Cardiac septum (tissue), 1 donor: ENCODE measurements at regions not wholly inside any gene's neighbourhood (a gene's known extent, or its start where the extent isn't known, plus 50 kb on each side); places are given as distances from the start of the nearest gene placed in this dataset.
"Not testable (repeated sequence)": the region's sequence is repeated elsewhere in the genome, so short reads cannot be mapped to it uniquely, and the experiment has no call there.

ENCODE experiments used
- DNase-seq: peaks from one replicate; pipeline ENCODE4 v3.0.0-alpha.2; 2020; ENCODE audit warnings: low spot score
- intact Hi-C: fragments of 100-400 bp; cut with DNase I; formaldehyde crosslinking; loops from one replicate; pipeline ENCODE4 v1.14.0; 2022
- donor health status: DM: no; HTN: no; CAD: no.

- DNase-seq, result no peak
- intact Hi-C loops, result no loop called here
Observed at GRCh38 chr3:154720921-154721320, 290.9 kb upstream of the GPR149 start.

- no peak for DNase-seq
- intact Hi-C loops, result no loop called here
Observed at GRCh38 chr3:154718053-154718452, 288.1 kb upstream of the GPR149 start.

- intact Hi-C loops, result no loop called here
- no peak for DNase-seq
Observed at GRCh38 chr3:154716170-154716569, 286.2 kb upstream of the GPR149 start.

GRCh38 chr3:154708554-154708953 lies 278.6 kb upstream of the GPR149 start:
- DNase-seq, result no peak
- intact Hi-C loops, result no loop called here

- no peak for DNase-seq
- intact Hi-C loops, result no loop called here
Observed at GRCh38 chr3:154701055-154701454, 271.1 kb upstream of the GPR149 start.

- DNase-seq, result no peak
- intact Hi-C loops, result no loop called here
Observed at GRCh38 chr3:154690413-154690812, 260.4 kb upstream of the GPR149 start.

- no peak for DNase-seq
- intact Hi-C loops, result no loop called here
Observed at GRCh38 chr3:154684440-154684839, 254.4 kb upstream of the GPR149 start.

GRCh38 chr3:154684021-154684420 lies 254.0 kb upstream of the GPR149 start:
- no peak for DNase-seq
- intact Hi-C loops, result no loop called here

GRCh38 chr3:154678041-154678654 lies 248.2 kb upstream of the GPR149 start:
- DNase-seq, result no peak
- intact Hi-C loops, result no loop called here

- intact Hi-C loops, result no loop called here
Observed at GRCh38 chr3:154668835-154669234, 238.8 kb upstream of the GPR149 start.

GRCh38 chr3:154668187-154668586 lies 238.2 kb upstream of the GPR149 start:
- intact Hi-C loops, result no loop called here
- no peak for DNase-seq

More at GRCh38 chr3:154668835-154669234, 238.8 kb upstream of the GPR149 start:
- DNase-seq, result no peak

GRCh38 chr3:154666542-154666941 lies 236.6 kb upstream of the GPR149 start:
- no peak for DNase-seq
- intact Hi-C loops, result no loop called here

- intact Hi-C loops, result no loop called here
- DNase-seq, result no peak
Observed at GRCh38 chr3:154664714-154665113, 234.7 kb upstream of the GPR149 start.

GRCh38 chr3:154662851-154663250 lies 232.9 kb upstream of the GPR149 start:
- intact Hi-C loops, result no loop called here
- no peak for DNase-seq

- intact Hi-C loops, result no loop called here
- DNase-seq, result no peak
Observed at GRCh38 chr3:154660811-154661210, 230.8 kb upstream of the GPR149 start.

- no peak for DNase-seq
- intact Hi-C loops, result no loop called here
Observed at GRCh38 chr3:154658000-154658399, 228.0 kb upstream of the GPR149 start.

GRCh38 chr3:154657218-154657617 lies 227.2 kb upstream of the GPR149 start:
- DNase-seq, result no peak
- intact Hi-C loops, result no loop called here

GRCh38 chr3:154656486-154656885 lies 226.5 kb upstream of the GPR149 start:
- DNase-seq, result no peak
- intact Hi-C loops, result no loop called here

- DNase-seq, result no peak
- intact Hi-C loops, result no loop called here
Observed at GRCh38 chr3:154642145-154642544, 212.2 kb upstream of the GPR149 start.

GRCh38 chr3:154625756-154626155 lies 195.8 kb upstream of the GPR149 start:
- intact Hi-C loops, result no loop called here
- DNase-seq, result no peak

- DNase-seq, intact Hi-C loops: not testable (repeated sequence)
Observed at GRCh38 chr3:154619621-154620020, 189.6 kb upstream of the GPR149 start.

GRCh38 chr3:154616298-154616697 lies 186.3 kb upstream of the GPR149 start:
- intact Hi-C loops, result no loop called here

More at GRCh38 chr3:154616298-154616697, 186.3 kb upstream of the GPR149 start:
- DNase-seq, result no peak
